Adrenal gland (tissue), 9 donors: ENCODE measurements at regions not wholly inside any gene's neighbourhood (a gene's known extent, or its start where the extent isn't known, plus 50 kb on each side); places are given as distances from the start of the nearest gene placed in this dataset.
"Not testable (repeated sequence)": the region's sequence is repeated elsewhere in the genome, so short reads cannot be mapped to it uniquely, and the experiment has no call there.

Experiments
- DNase-seq, 7 donors: peaks; one replicate each; pipeline ENCODE4 v3.0.0-alpha.2; 2019 to 2020
- H3K27ac ChIP-seq, 5 donors: fragments of 200-600 bp; sonication (generic) in 4 of 5; 1 replicate in 3 of 5; 2 replicates in 2 of 5; pipeline versions ENCODE4 v1.5.1 to v1.8.0; 2016 to 2020; ENCODE audit warnings: mild to moderate bottlenecking in 1 of 5
- H3K27me3 ChIP-seq: fragments of 200-600 bp; 2 replicates; pipeline ENCODE4 v1.8.0; 2021
- H3K36me3 ChIP-seq, 2 donors: fragments of 200-600 bp; replicated peaks in 1 of 2; 1 replicate in 1 of 2; 2 replicates in 1 of 2; pipeline versions ENCODE4 v1.5.1 to v1.8.0; 2018 to 2022
- H3K4me1 ChIP-seq, 2 donors: fragments of 200-600 bp; replicated peaks in 1 of 2; 1 replicate in 1 of 2; 2 replicates in 1 of 2; pipeline versions ENCODE4 v1.5.1 to v1.8.0; 2018 to 2021
- H3K4me3 ChIP-seq, 4 donors: fragments of 200-600 bp; sonication (generic) in 3 of 4; one replicate each; pipeline ENCODE4 v1.5.1; 2016 to 2018
- H3K9me3 ChIP-seq, 3 donors: fragments of 200-600 bp; sonication (generic) in 1 of 3; replicated peaks in 1 of 3; 1 replicate in 2 of 3; 2 replicates in 1 of 3; pipeline versions ENCODE4 v1.5.1 to v1.8.0; 2016 to 2021
- CTCF ChIP-seq, 6 experiments: fragments of 450-650 bp in 4 of 6; fragments of 200-600 bp in 2 of 6; sonication (generic) in 1 of 6; IDR thresholded peaks; 1 replicate in 5 of 6; 2 replicates in 1 of 6; pipeline versions ENCODE4 v1.5.1 to v1.8.0; 2016 to 2021; ENCODE audit warnings: antibody characterized with exemption in 6 of 6, mild to moderate bottlenecking in 2 of 6, moderate library complexity in 1 of 6
- POLR2A ChIP-seq, 2 donors: fragments of 450-650 bp; IDR thresholded peaks; one replicate each; pipeline ENCODE4 v1.6.1; 2017; ENCODE audit warnings: antibody characterized with exemption in 2 of 2, mild to moderate bottlenecking in 2 of 2, moderate library complexity in 1 of 2
- WGBS, 4 donors: extraction: QIAGEN DNeasy Blood & Tissue Kit in 2 of 4; methylation state at CpG; one replicate each; pipeline versions ENCODE4 v1.1.5 to v1.1.7; 2013 to 2017; 5-methylcytosine and 5-hydroxymethylcytosine counted together
- intact Hi-C, 2 donors: fragments of 100-400 bp; cut with DNase I; formaldehyde crosslinking; loops; one replicate each; pipeline versions ENCODE4 v1.14.1 to v1.15.0; 2022 to 2023
- donor health status: healthy with polysubstance abuse.
- donor health status: Bipolar disorder and iron deficiency.
- donor health status: DM: yes; HTN: yes; CAD: no.
- donor health status: DM: no; HTN: no; CAD: no.
- donor health status: DM: no; HTN: no; CAD: no.

GRCh38 chr17:31736855-31737625, 122.0 kb downstream of the COPRS start:
- H3K4me3 ChIP-seq, result no peak overlapping the region
- H3K27ac ChIP-seq, result no peak overlapping the region
- TF ChIP-seq CTCF (IDR thresholded peaks at IDR 0.05) (no peak), POLR2A (IDR thresholded peaks at IDR 0.05) (no peak)
- H3K4me1 ChIP-seq, result no peaks in the 10 kb centered on the region
- no peaks in the 10 kb centered on the region for H3K36me3 ChIP-seq
- intact Hi-C loops, result no loop called here
- DNase-seq, result no peak
- H3K9me3 ChIP-seq, result no peaks in the 10 kb centered on the region
- WGBS, 4 donors, result 78 to 91% (median 86%) methylated on average over 5 of the region's 5 CpGs
- H3K27me3 ChIP-seq, result no peaks in the 10 kb centered on the region

- H3K27ac ChIP-seq, result no peak overlapping the region
- no peaks in the 10 kb centered on the region for H3K4me1 ChIP-seq
- intact Hi-C loops, result no loop called here
- no peaks in the 10 kb centered on the region for H3K27me3 ChIP-seq
- H3K9me3 ChIP-seq, result no peaks in the 10 kb centered on the region
- 83 to 95% (median 91%) methylated on average over 7 of the region's 7 CpGs for WGBS, 4 donors
- H3K4me3 ChIP-seq, result no peak overlapping the region
- H3K36me3 ChIP-seq, result no peaks in the 10 kb centered on the region
- DNase-seq, result no peak
- TF ChIP-seq CTCF (IDR thresholded peaks at IDR 0.05) (no peak), POLR2A (IDR thresholded peaks at IDR 0.05) (no peak)
Measured at GRCh38 chr17:31733326-31733725, 125.7 kb downstream of the COPRS start.

- H3K9me3 ChIP-seq, H3K27ac ChIP-seq, H3K4me3 ChIP-seq, intact Hi-C loops, H3K27me3 ChIP-seq, H3K36me3 ChIP-seq, DNase-seq, H3K4me1 ChIP-seq: not testable (repeated sequence)
- WGBS, 4 donors, result 86 to 93% (median 90%) methylated on average over 5 of the region's 5 CpGs
Measured at GRCh38 chr17:31731585-31732154, 127.4 kb downstream of the COPRS start.

GRCh38 chr17:31731118-31731517, 127.9 kb downstream of the COPRS start:
- Histone ChIP-seq H3K9me3 (no peaks in the 10 kb centered on the region), H3K27ac (no peak overlapping the region), H3K36me3 (no peaks in the 10 kb centered on the region), H3K4me3 (no peak overlapping the region), H3K4me1 (no peaks in the 10 kb centered on the region), H3K27me3 (no peaks in the 10 kb centered on the region)
- TF ChIP-seq POLR2A (IDR thresholded peaks at IDR 0.05), result no peak
- TF ChIP-seq CTCF (IDR thresholded peaks at IDR 0.05), result no peak
- intact Hi-C loops, result no loop called here
- no peak for DNase-seq
- WGBS, 4 donors, result 83 to 93% (median 87%) methylated on average over 3 of the region's 3 CpGs

GRCh38 chr17:31726980-31727427, 132.0 kb downstream of the COPRS start:
- DNase-seq, result no peak
- intact Hi-C loops, result no loop called here
- H3K27ac ChIP-seq, result no peak overlapping the region
- H3K36me3 ChIP-seq, result no peaks in the 10 kb centered on the region
- no peak for TF ChIP-seq POLR2A (IDR thresholded peaks at IDR 0.05)
- TF ChIP-seq CTCF (IDR thresholded peaks at IDR 0.05), result no peak
- H3K4me1 ChIP-seq, result peaks cover 4 to 9% of the 10 kb centered on the region in 2 donors
- no peak overlapping the region for H3K4me3 ChIP-seq
- no peaks in the 10 kb centered on the region for H3K27me3 ChIP-seq
- WGBS, 4 donors, result 90 to 94% (median 91%) methylated on average over 4 of the region's 4 CpGs
- H3K9me3 ChIP-seq, result no peaks in the 10 kb centered on the region
